8988T (cell line): ENCODE measurements at regions not wholly inside any gene's neighbourhood (a gene's known extent, or its start where the extent isn't known, plus 50 kb on each side); places are given as distances from the start of the nearest gene placed in this dataset.

ENCODE experiments used
- DNase-seq: peaks from one replicate; pipeline ENCODE4 v3.0.0; 2011

DNA sequence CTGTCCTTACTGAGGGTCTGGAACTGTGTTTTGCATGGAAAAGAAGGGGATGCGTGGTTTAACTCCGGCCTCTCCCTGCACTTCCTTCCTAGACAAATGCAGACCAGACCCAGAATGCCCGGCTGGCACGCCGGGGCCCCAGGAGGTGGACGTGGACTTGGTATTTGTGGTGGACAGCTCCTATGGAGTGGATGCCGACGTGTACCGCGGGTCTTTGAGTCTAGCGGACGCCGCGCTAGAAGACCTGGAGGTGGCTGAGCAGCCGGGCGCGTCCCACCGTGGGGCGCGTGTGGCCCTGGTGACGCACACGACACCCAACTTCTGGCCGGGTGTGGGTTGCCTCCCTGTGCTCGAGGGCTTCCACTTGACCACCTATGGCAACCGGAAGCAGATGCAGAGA lies 81.8 kb upstream of the COL6A5 start:
- DNase-seq = no peak

GRCh38 chr3:130266817-130267216 lies 78.7 kb upstream of the COL6A5 start:
- DNase-seq = no peak

- DNase-seq = peak; percentile 32
Observed at GRCh38 chr3:130276203-130276803, 69.2 kb upstream of the COL6A5 start.

GRCh38 chr3:130288670-130289069 lies 56.8 kb upstream of the COL6A5 start:
- no peak for DNase-seq

- no peak for DNase-seq
Observed at GRCh38 chr3:130291148-130291547, 54.3 kb upstream of the COL6A5 start.

DNA sequence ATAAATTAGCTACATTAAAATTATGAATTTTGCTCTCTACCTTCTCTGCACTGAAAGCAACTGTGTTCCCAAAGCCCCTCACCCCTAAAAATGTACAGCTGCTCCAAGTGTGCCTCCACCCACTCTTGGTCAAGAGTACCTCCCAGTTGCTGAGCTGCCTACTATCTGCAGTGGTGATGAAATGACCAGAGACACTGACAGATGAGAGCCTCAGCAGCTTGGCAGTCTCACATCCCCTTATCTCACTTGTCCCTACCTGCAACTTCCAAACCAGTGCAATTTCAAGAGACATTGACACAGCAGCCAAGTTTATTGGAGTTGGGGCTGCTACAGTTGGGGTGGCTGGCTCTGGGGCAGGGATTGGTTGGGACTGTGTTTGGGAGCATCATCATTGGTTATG lies 52.2 kb upstream of the COL6A5 start:
- DNase-seq = no peak
